Fibroblast of mammary gland (primary cell): ENCODE measurements at regions not wholly inside any gene's neighbourhood (a gene's known extent, or its start where the extent isn't known, plus 50 kb on each side); places are given as distances from the start of the nearest gene placed in this dataset.

ENCODE experiments used
- DNase-seq: peaks from one replicate; pipeline ENCODE4 v3.0.0-alpha.2; 2010; ENCODE audit warnings: low read depth
- H3K4me3 ChIP-seq: 2 replicates; pipeline ENCODE4 v1.5.1; 2011; ENCODE audit warnings: low read depth, mild to moderate bottlenecking, low read length, moderate library complexity; ENCODE audit not compliant: control insufficient read depth
- CTCF ChIP-seq: conservative IDR thresholded peaks from 2 replicates; pipeline ENCODE4 v1.5.1; 2011; ENCODE audit warnings: low read depth, low read length, inconsistent platforms; ENCODE audit not compliant: control insufficient read depth, insufficient read depth

- H3K4me3 ChIP-seq = no peak overlapping the region
- TF ChIP-seq CTCF = no peak
- no peak for DNase-seq
Observed at GRCh38 chrX:4690521-4690920, 977.1 kb upstream of the PRKX start.

DNA sequence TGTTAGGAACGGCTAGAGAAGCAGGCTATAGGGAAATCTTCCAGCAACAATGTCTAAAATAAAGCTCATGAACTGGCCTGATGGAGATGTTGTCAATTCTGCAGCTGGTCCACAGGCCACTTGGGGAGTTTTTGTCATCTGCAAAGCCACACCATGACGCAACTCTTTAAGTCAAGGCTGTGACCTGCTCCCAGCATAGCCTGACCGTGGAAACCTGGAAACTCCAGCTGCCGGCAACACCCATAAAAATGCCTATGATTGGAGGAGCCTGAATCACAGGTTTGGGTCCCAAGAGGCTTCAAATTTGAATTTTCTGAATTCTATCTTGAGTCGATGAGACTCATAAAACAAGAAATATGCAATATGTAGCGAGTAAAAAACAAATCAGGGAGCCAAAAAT, 969.2 kb upstream of the PRKX start:
- no peak for TF ChIP-seq CTCF
- no peak overlapping the region for H3K4me3 ChIP-seq
- no peak for DNase-seq

GRCh38 chrX:4675686-4676300, 962.3 kb upstream of the PRKX start:
- no peak overlapping the region for H3K4me3 ChIP-seq
- no peak for DNase-seq
- TF ChIP-seq CTCF = no peak

GRCh38 chrX:4674028-4674782, 960.8 kb upstream of the PRKX start:
- no peak for TF ChIP-seq CTCF
- no peak for DNase-seq
- no peak overlapping the region for H3K4me3 ChIP-seq

DNA sequence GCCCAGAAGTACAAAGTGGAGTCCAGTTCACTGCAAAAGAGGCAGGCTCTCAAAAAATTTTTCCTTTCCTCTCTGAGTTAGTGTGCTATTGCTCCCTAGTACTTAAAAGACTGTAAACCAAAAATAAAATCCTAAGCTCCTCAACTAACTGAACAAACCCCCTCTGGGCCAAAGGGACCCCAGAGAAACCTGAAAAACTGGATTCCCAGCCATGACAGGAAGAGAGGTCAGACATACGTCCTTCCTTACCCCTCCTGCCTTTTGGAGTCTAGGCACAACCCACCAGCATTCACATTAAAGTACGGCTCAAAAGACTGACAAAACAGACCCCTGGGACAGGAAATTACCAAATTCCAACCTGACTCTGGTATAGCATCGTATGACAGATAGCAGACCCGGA, 957.9 kb upstream of the PRKX start:
- no peak for TF ChIP-seq CTCF
- DNase-seq = no peak
- no peak overlapping the region for H3K4me3 ChIP-seq

DNA sequence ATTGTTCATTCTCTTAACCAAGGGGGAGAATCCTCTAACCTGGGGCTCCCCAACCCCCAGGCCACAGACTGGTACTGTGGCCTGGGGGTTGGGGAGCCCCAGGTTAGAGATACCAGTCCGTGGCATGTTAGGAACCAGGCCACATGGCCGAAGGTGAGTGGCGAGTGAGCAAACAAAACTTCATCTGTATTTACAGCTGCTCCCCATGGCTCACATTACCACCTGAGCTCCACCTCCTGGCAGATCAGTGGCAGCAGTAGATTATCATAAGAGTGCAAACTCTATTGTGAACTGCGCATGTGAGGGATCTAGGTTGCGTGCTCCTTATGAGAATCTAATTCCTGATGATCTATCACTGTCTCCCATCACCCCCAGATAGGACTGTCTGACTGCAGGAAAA, 957.2 kb upstream of the PRKX start:
- H3K4me3 ChIP-seq = no peak overlapping the region
- no peak for TF ChIP-seq CTCF
- no peak for DNase-seq
